Activated CD4-positive, alpha-beta T cell treated with anti-CD3 and anti-CD28 coated beads, Interleukin-2, Interleukin-6, amounts not matched to agents 100 ng/mL and 50 ng/mL, durations not matched to agents 16 hours and 8 hours (primary cell): ENCODE measurements at regions not wholly inside any gene's neighbourhood (a gene's known extent, or its start where the extent isn't known, plus 50 kb on each side); places are given as distances from the start of the nearest gene placed in this dataset.
"Not testable (repeated sequence)": the region's sequence is repeated elsewhere in the genome, so short reads cannot be mapped to it uniquely, and the experiment has no call there.

ENCODE experiments used
- DNase-seq: peaks from one replicate; pipeline ENCODE4 v3.0.0-alpha.2; 2020

DNA sequence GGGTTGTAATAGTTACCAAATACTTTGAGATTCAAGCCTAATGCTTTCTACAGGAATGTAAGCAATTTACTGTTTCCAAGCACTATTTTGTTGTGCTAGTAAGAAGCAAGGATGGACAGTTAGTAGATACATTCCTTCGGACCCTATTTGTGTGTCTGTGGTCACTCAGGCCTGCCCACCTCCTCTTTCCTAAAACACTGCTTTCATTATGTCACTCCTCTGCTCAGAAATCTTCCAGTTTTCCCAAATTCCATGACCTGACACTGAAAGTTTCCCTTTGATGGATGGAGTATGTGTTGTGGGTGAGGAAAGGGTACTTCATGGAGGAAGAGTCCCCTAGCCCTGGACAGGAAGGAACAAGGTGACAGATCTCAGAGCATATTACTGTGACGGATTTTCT, 141.1 kb downstream of the DISP1 start:
- no peak for DNase-seq

DNA sequence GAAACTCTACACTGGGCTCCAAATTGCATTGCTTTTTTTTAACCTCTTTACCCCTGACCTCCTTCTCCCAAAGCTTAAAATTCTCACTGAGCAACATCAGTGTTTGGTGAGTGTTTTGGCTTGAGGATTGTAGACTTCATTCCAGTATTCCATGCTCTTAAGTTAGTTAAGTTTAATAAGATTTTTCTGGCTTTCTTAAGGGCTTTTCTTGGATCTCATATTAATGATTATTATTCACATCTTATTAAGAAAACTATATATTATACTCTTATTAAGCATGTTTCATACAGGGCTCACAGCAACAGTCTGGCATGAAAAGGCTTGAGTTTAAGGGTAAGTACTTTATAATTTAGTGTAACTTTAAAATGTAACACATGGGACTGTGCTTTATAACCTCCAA, 141.8 kb downstream of the DISP1 start:
- no peak for DNase-seq

DNA sequence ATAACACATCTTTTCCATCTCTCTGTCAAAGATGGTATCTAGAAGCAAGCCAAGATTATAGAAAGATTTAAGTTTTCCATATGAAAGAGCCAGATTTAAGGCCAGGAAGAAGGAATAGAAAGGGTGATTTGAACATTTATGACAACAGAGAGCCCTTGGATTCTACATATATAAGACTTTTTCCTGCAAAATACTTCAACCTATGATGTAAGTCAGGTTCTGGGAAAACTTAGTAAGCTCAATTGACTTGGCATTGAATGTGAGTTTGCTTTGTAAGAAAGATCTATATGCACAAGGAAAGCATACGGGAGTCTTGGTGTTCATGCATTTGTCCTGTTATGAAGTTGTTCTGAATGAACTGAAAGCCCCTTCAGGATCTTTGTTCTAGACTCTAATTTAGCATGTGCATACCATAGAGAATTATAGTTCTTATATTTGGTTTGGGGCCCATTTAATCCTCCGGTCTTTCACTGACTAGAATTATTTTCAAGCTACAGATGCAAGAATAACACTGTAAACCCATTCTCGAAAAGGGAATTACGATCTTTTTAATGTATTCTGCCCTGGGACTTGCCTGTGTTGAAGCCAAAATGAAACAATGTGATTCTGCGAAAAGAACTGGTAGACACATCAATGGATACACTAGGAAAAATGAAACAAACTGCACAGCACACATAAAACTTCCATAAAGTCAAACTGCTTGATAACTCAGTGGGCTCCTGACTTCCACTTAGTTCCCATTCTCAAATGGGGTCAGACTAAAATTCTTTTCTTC, 152.8 kb downstream of the DISP1 start:
- DNase-seq, result no peak

DNA sequence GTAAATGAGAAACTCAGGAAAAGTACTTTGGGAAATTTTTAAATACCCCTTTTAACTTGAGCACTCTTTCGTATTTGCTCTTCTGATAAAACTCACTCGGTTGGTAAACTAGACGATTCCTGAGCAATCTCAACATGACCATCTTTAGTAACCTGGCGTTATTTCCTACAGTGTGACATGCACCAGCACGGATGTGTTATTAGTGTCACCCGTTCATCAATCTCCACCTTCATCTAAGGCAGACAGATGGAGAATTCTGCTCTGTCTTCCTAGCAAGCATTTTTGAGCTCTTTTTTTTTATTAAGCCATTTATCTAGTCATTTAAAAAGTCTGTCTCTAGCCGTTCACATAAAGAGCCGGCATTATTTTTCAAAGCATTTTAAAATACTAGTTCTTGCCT, 155.2 kb downstream of the DISP1 start:
- no peak for DNase-seq

DNA sequence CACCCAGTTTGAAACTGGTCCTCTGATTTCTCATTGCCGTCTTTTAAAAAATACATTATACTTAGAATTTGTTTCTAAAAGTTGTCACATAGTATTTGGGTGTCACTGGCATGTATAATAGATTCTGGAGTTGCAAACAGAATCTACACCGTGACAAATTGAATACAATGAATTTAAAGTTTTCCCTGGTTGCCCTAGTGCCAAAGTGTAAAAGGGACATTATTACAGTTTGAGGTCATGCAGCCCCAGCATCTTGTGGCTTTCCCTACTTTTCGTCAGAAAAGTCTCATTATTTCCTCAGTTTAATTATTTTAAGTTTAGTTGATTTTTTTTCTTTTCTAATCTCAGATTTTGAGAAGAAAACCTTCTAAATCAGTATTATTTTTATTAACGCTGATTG, 155.9 kb downstream of the DISP1 start:
- DNase-seq, result no peak

DNA sequence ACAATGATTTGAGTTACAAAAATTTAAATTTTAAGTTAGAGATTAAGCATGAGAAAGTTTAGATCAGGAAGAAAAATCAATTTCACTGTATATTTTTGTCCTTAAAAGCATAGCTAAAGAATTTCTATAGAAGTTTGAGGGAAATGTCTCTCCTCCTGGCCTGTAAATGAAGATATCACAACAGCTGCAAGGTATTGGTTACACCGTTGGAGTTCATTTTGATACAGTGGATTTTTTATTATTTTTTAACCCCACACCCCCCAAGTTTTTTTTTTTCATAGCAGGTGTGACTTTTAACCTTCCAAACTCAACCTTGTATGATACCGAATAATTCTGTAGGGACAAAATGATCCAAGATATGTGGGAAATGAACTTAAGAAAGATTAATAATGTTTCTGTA, 156.3 kb downstream of the DISP1 start:
- no peak for DNase-seq

DNA sequence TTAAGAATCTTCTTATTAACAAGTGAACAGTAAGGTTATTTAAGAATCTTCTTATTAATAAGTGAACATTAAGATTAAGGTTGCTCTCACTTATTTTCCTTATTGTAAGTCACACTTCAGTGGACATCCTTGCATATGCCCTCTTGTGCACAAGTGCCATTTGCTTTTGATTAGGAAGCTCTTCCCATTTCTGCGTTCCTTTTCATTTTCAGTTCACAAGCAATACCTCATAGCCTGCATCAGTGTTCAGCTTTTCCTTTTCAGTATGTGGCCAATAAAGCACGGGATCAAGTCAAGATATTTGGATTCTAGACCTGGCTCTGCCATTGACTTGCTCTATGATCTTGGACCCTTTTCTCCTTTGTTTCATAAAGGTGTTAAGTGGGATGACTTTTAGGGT, 158.7 kb downstream of the DISP1 start:
- no peak for DNase-seq

DNA sequence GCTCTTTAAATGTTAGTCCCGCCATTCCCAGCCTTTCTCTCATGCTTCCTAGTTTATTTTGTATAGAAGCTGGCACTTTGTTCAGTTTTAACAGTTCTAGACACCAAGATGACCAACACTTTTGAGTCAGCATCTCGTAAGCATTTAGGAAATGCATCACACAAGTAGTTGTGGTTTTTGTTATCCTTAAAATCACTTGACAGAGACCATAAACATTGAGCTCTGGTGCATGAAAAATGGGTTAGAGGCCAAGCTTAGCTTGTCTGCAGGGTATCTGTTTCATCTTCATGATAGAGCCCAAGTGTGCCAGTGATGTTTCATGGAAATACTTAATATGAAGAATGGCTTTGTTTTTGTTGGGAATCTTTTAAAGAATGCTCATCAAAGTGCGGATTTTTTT, 159.7 kb downstream of the DISP1 start:
- DNase-seq, result peak; percentile 1

DNA sequence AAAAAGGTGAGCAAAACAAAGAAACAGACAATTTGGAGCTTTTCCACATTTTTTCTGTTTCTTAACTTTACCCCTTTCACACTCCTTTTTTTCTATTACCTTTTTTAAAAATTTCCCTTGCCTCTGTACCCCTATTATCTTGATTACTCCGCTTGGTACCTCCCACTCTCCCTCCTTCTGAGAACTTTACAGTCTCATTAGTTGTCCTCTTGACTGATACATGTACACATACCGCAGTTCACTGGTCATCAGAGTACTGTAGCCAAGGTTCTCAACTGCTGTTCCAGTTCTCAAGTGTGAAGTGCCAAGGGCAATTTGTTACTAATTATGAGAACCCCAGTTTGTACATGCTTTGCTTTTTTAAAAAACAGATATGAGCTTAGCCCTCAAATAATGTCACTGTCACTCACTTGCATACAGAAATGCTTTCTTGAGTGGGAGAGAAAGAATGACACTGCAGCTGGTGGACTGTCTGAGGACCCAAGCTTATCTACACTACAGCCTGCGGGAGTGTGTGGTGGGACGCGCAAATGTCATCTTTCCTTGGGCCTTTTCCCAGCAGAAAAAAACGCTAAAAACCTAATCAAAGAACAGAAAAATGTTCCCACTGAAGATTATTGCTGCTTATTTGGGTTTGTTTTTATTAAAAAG, 160.8 kb downstream of the DISP1 start:
- DNase-seq, result no peak

DNA sequence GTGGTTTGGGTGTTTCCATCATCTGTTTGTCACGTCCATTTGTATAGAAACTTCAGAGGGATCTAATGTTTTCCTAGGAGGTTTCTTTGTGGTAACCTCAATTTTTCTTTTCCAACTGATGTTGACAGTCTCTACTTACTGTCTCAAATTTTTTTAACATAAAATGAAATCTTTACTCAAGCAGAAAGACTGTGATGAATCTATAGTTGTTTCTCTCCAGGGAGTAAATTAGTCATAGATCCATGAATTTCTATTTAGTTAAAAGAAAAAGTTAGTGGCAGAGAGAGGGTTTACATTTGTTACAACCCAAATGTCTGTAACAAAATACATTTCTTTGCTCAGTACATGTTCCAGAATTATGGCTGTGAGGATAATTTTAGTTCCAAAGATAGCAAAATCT, 161.6 kb downstream of the DISP1 start:
- DNase-seq, result no peak

DNA sequence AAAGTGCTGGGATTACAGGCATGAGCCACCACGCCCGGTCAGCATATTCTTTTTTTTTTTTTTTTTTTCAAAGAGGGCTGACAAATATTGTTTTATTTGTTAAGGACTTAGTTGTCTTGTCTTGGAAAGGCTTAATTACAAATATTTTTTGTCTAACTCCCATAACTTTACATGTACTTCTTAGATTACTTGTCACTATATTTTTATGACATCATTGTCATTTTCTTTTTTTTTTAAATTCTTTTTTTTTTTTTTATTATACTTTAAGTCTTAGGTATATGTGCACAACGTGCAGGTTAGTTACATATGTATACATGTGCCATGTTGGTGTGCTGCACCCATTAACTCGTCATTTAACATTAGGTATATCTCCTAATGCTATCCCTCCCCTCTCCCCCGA, 162.5 kb downstream of the DISP1 start:
- DNase-seq, result not testable (repeated sequence)

DNA sequence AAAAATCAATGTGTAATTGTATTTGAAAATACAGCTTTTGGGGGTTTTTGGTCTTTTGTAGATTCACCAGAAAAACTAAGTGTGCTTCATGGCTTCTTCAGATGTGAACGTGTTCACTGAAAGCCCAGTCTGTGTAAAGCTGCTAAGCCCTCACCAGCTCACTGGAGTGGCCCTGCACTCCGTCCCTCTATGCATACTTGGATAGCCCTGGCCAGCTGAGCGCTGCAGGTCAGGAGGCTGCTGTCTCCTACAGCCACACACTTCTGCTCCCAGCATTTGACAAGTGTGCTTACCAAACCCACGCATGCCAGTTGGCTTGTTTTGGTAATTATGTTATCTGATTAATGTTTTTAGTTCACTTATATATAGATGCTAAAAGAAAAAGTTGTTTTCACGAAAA, 163.5 kb downstream of the TLR5 start:
- DNase-seq, result no peak

DNA sequence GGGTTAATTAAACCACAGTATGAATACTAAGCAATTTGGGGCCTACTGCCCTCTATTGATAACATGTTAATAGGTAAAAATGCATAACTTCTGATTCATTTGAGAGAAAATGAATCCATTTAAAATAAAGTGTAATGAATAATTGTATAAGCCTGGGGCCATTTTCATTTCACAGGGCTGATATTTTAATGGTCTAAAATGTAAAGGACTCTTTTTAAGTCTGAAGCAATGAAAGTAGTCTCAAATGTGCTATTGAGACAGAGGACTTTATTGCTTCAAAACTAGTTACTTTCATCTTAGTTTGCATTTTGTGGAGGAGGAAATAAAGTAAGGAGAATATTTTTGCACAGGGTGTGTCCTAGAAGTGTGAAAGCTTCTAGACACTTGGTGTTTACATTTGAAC, 155.4 kb downstream of the TLR5 start:
- DNase-seq, result no peak

DNA sequence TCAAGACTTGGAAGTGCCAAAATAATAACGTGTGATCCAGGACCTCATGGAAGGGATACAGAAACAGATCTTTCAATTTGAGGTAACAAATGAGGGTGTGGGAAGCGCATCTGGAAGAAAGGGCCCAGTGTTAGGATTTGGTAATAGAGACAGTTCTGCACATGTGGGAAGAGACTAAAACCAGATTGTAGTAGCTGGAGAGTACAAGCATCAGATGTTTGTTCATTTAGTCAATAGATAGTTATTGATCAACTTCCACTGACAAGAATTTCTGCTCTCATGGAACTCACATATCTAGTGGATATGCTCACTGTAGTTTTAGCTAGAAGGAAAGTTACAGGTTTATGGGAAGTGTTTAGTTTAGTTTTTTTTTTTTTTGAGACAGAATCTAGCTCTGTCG, 153.6 kb downstream of the TLR5 start:
- no peak for DNase-seq

DNA sequence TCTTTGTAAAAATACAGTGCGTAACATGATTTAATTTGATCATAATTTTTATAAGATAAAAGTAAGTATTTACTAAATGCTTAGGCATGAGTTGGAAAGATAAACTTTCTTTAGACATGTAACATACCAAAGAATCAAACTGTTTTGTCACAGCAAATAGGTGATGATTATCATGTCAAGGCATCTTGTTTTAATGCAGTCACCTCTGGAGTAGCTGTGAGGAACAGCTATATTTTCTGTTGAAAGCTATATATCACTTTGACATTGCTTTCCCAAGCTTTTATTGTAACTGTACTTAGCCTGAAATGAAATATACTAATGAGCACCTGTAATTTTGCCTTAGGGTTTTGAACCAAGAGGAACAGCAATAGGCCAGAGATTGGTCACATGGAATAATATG, 151.9 kb downstream of the TLR5 start:
- DNase-seq, result no peak

DNA sequence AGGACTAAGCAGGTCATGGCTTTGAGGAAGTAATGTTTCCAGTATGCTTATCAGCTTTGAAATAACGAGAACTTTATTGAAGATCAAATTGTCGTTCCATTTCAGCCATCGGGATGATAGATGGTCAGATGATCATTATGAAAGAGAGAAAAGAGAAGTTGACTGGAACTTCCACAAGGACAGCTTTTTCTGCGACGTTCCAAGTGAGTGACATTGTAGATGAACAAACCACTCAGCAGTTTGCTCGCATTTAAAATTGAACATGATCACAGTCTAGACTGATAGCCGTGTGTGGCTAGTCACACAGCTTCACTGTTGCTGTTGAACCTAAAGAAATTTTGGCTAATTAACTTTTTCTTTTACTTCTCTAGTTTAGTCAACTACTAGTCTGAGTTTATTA, 151.1 kb downstream of the TLR5 start:
- no peak for DNase-seq

DNA sequence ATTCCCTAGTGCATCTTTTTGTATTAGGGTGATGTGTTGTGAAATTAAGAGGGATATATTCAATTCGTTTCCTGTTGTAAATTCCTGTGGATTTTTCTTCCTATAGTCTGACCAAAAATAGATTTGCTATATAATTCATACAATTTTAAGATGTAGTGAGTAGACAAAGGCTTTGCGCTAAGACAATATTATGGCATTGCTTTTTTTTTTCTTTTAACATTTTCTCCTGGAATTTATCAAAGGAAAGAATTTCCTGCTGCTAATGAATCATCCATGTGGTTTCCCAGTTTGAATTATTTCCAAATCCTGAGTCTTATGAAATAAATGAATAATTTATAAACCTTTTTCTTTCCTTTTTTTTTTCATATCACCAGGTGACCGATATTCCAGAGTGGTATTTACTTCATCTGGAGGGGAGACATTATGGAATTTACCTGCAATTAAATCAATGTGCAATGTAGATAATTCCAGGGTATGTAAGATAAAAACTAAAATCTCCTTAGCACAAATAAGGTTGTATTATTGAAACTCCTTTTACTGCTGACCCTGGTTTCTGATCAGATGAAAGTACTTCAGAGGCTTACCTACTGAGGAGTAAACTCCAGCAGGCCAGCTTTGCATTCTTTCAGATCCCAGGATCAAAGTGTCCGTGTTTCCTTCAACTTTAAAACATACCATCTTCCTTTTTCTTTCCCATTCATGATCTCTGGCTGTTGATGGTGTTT, 148.4 kb downstream of the TLR5 start:
- DNase-seq, result no peak

DNA sequence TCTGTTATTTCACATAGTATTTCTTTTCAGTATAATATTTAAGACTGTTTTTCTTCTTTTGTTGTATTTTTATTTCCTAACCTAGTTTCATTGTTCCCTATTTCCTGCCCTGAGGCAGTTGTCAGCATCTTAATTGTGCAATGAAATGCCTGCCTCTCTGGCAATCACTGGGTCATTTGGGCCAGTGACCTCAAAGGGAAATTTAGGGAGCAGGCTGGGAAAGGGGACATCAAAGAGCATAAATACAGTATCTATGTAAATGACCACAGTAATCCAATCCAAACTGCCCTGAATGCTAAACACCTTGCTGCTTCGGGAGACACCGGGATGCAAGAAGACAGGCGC, 147.8 kb downstream of the TLR5 start:
- no peak for DNase-seq

DNA sequence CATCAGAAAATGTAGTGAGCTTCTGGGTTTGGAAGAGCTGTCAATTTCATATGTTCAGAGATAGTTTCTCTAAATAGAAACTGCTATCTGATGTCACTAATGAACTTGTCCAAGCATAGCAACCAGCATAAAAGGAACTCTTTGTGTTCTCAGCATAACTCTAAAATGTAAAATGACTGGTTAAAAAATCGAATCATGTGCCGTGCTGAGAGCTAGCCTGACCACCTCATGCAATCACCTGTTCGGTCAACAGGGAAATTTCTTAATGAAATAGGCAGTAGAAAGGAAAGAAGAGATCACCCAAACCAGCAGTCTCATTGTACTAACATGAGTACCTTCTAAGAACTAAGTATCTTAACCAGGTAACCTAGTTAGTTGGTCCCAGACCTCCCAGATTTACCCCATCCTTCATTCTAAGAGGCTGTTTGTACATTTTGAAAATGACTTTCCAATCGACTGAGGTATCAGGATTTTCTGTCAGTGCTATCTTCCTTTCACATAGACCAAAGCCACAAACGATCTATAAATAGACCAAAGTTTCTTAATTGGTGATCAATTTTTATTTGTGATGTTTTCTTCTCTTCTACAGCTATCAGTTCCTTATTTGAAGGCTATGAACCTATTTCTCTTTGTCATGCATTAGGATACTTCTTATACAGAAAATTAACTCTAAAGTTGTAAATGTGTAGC, 147.3 kb downstream of the TLR5 start:
- no peak for DNase-seq

DNA sequence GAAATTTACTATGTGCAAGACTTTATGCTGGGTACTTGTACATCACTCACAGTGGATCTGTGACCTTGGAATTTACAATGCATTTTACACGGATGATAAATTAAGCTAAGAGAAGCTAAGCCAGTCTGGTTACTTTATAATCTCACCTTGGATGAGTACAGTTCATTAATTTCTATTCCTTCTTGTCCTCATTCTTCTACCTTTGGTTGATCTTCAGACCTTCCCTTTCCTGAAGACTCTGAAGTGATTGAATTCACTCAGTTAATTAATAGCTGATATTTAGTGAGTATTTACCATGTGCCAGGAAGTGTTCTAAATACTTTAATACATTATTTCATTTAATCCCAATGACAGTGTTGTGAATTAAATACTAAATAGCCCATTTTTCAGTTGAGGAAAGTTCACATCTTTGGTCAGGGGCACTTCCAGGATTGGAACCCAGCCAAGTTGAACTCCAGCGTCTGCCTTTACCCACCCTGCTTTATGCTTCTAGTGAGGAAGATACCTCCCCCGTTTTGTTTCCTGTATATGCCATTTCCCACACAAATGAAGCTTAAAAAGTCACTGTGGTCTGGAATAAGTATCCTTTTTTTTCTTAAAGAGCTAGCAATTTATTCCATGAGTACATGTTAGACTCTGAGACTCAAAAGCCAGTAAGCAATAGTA, 146.6 kb downstream of the TLR5 start:
- no peak for DNase-seq

DNA sequence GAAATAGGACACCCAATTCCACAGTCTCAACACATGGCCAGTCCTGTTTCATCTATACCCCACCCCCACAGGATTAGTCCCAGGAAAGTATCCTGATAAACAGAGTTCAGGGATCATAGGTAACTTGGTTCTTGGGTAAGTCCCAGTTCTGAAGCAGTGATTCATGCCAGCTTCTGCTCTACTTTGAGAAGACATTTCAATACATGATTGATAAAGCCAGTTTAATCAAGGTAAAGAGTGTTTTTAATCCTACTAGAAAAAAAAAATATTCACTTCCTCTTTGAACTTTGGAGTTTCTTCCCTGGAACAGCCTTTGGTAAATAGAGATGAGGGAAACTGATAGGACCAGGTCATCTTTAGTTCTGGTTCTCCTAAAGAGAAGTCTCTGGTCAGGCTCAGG, 142.4 kb downstream of the TLR5 start:
- DNase-seq, result no peak

DNA sequence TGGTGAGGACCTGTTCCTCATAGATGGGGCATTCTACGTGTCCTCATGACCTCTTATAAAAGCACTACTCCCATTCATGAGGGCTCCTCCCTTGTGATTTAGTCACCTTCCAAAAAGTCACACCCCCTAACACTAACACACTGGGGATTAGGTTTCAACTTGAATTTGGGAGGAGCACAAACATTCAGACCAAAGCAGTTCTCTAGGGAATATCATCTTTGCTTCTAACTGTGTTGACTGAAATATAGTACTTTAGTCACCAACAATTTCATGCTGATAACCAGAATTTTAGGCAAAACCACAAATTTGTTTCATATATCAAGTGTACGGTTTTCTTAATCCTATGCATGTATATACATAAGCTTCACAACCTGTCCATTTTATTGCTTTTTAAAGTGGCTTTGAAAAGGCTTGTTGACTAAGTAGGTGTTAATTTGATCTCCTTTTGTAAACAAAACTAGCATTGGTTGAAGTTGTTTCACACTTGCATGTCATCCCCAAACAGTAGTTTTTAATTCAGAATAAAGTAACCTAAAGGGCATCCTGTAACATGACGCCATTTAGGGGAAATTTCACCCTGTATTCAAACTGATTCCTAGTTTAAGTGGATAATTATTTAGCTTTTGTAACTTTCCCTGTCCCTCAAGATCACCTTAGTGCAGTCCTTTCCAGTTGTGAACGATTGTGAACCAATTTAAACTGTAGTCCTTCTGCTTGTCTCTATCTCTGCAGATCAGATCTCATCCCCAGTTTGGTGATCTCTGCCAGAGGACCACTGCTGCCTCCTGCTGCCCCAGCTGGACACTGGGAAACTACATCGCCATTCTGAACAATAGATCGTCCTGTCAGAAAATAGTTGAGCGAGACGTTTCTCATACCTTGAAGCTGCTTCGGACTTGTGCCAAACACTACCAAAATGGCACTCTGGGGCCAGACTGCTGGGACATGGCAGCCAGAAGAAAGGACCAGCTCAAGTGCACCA, 141.1 kb downstream of the TLR5 start:
- no peak for DNase-seq
